ENCODE measurements at regions not wholly inside any gene's neighbourhood (a gene's known extent, or its start where the extent isn't known, plus 50 kb on each side); places are given as distances from the start of the nearest gene placed in this dataset.

GRCh38 chr6:134722200-134722870 lies 227.6 kb downstream of the ALDH8A1 start:
- no peak for DNase-seq (ENCODE audit: extremely low spot score)
- POLR2A ChIA-PET = no interaction called here
- TF ChIP-seq CTCF (IDR thresholded peaks at IDR 0.05; ENCODE audit: control extremely low read depth, extremely low read depth, low read depth, missing control alignments) = no peak
- CTCF ChIA-PET = no interaction called here

GRCh38 chr6:134721060-134721405 lies 228.9 kb downstream of the ALDH8A1 start:
- POLR2A ChIA-PET = no interaction called here
- CTCF ChIA-PET = interaction anchor here (1.6 kb wide), 1 partner anchor 609 kb away, joined by 3 read pairs; no protein-coding TSS in a partner anchor
- DNase-seq (ENCODE audit: extremely low spot score) = no peak

GRCh38 chr6:134720353-134721059 lies 229.4 kb downstream of the ALDH8A1 start:
- TF ChIP-seq CTCF (IDR thresholded peaks at IDR 0.05; ENCODE audit: control extremely low read depth, extremely low read depth, low read depth, missing control alignments) = no peak
- CTCF ChIA-PET = interaction anchor here (1.6 kb wide), 1 partner anchor 609 kb away, joined by 3 read pairs; no protein-coding TSS in a partner anchor
- no peak for DNase-seq (ENCODE audit: extremely low spot score)
- POLR2A ChIA-PET = no interaction called here

More at GRCh38 chr6:134721060-134721405, 228.9 kb downstream of the ALDH8A1 start:
- no peak for TF ChIP-seq CTCF (IDR thresholded peaks at IDR 0.05; ENCODE audit: control extremely low read depth, extremely low read depth, low read depth, missing control alignments)

- TF ChIP-seq CTCF (IDR thresholded peaks at IDR 0.05; ENCODE audit: control extremely low read depth, extremely low read depth, low read depth, missing control alignments) = no peak
- POLR2A ChIA-PET = no interaction called here
- CTCF ChIA-PET = interaction anchor here (0.9 kb wide), 1 partner anchor 162 kb away, joined by 3 read pairs; no protein-coding TSS in a partner anchor
- no peak for DNase-seq (ENCODE audit: extremely low spot score)
These were observed 230.0 kb downstream of the ALDH8A1 start for GRCh38 chr6:134719911-134720310.

- TF ChIP-seq CTCF (IDR thresholded peaks at IDR 0.05; ENCODE audit: control extremely low read depth, extremely low read depth, low read depth, missing control alignments) = no peak
- ChIA-PET POLR2A (no interaction called here), CTCF (interaction anchor here (0.8 to 0.9 kb wide), 2 partner anchors 15 to 163 kb away, joined by 3 read pairs; no protein-coding TSS in a partner anchor)
- DNase-seq (ENCODE audit: extremely low spot score) = no peak
These were observed 230.6 kb downstream of the ALDH8A1 start for GRCh38 chr6:134719286-134719685.

GRCh38 chr6:134714679-134715078 lies 235.2 kb downstream of the ALDH8A1 start:
- ChIA-PET POLR2A (no interaction called here), CTCF (no interaction called here)
- DNase-seq (ENCODE audit: extremely low spot score) = no peak
- no peak for TF ChIP-seq CTCF (IDR thresholded peaks at IDR 0.05; ENCODE audit: control extremely low read depth, extremely low read depth, low read depth, missing control alignments)
